Esophagus squamous epithelium (tissue), 5 donors: ENCODE measurements at regions not wholly inside any gene's neighbourhood (a gene's known extent, or its start where the extent isn't known, plus 50 kb on each side); places are given as distances from the start of the nearest gene placed in this dataset.

Experiments
- DNase-seq: peaks from one replicate; lab custom pipeline; 2025; lab: John Stamatoyannopoulos, UW
- H3K27ac ChIP-seq, 4 donors: fragments of 200-600 bp; sonication (generic); one replicate each; pipeline ENCODE4 v1.5.1; 2016 to 2019; ENCODE audit warnings: mild to moderate bottlenecking in 1 of 4
- H3K27me3 ChIP-seq, 4 donors: fragments of 200-600 bp; sonication (generic); 1 replicate in 3 of 4; 2 replicates in 1 of 4; pipeline versions ENCODE4 v1.5.1 to v1.6.0; 2017 to 2021; ENCODE audit warnings: antibody characterized with exemption in 1 of 4
- H3K36me3 ChIP-seq, 3 donors: fragments of 200-600 bp; sonication (generic); one replicate each; pipeline ENCODE4 v1.5.1; 2016 to 2019
- H3K4me1 ChIP-seq, 3 donors: fragments of 200-600 bp; sonication (generic); one replicate each; pipeline ENCODE4 v1.5.1; 2017 to 2019
- H3K4me3 ChIP-seq, 4 donors: fragments of 200-600 bp; sonication (generic); 1 replicate in 3 of 4; 2 replicates in 1 of 4; pipeline ENCODE4 v1.5.1; 2016 to 2019; ENCODE audit warnings: mild to moderate bottlenecking in 2 of 4, moderate library complexity in 1 of 4
- H3K9me3 ChIP-seq, 3 donors: fragments of 200-600 bp; sonication (generic); one replicate each; pipeline ENCODE4 v1.5.1; 2016 to 2019
- CTCF ChIP-seq, 6 experiments: fragments of 450-650 bp in 4 of 6; fragments of 200-600 bp in 2 of 6; sonication (generic) in 2 of 6; IDR thresholded peaks; one replicate each; pipeline ENCODE4 v1.5.1; 2016 to 2019; ENCODE audit warnings: antibody characterized with exemption in 6 of 6, mild to moderate bottlenecking in 4 of 6, moderate library complexity in 4 of 6
- POLR2A ChIP-seq, 4 donors: fragments of 450-650 bp; IDR thresholded peaks; one replicate each; pipeline ENCODE4 v1.6.1; 2017; ENCODE audit warnings: antibody characterized with exemption in 4 of 4, mild to moderate bottlenecking in 4 of 4, moderate library complexity in 3 of 4
- WGBS, 2 donors: methylation state at CpG; one replicate each; pipeline ENCODE4 v1.1.5; 2018; 5-methylcytosine and 5-hydroxymethylcytosine counted together
- intact Hi-C: fragments of 100-400 bp; cut with DNase I; formaldehyde crosslinking; loops from one replicate; pipeline ENCODE4 v1.15.0; 2022
- donor health status: DM: yes; HTN: yes; CAD: no.

- 84 to 89% methylated on average over 3 of the region's 3 CpGs for WGBS, 2 donors
- TF ChIP-seq CTCF (IDR thresholded peaks at IDR 0.05) (no peak), POLR2A (IDR thresholded peaks at IDR 0.05) (no peak)
- H3K36me3 ChIP-seq: no peaks in the 10 kb centered on the region
- intact Hi-C loops: no loop called here
- no peak overlapping the region for H3K27ac ChIP-seq
- H3K9me3 ChIP-seq: no peaks in the 10 kb centered on the region
- no peak overlapping the region for H3K4me3 ChIP-seq
- DNase-seq: no peak
- no peaks in the 10 kb centered on the region for H3K27me3 ChIP-seq
- peaks cover 4 to 12% (median 5%) of the 10 kb centered on the region in 3 donors for H3K4me1 ChIP-seq
Observed at GRCh38 chr3:69651765-69652164, 87.5 kb upstream of the MITF start.

- no peak for DNase-seq
- peak overlapping the region in 1 of 4 donors; percentile 8 for H3K4me3 ChIP-seq
- TF ChIP-seq POLR2A (IDR thresholded peaks at IDR 0.05): no peak
- no peak for TF ChIP-seq CTCF (IDR thresholded peaks at IDR 0.05)
- no peaks in the 10 kb centered on the region for H3K9me3 ChIP-seq
- peaks cover 4 to 12% (median 5%) of the 10 kb centered on the region in 3 donors for H3K4me1 ChIP-seq
- no peak overlapping the region for H3K27ac ChIP-seq
- no peaks in the 10 kb centered on the region for H3K27me3 ChIP-seq
- intact Hi-C loops: no loop called here
- H3K36me3 ChIP-seq: no peaks in the 10 kb centered on the region
- 7 to 8% methylated on average over 1 of the region's 1 CpG for WGBS, 2 donors
Observed at GRCh38 chr3:69650066-69650419, 89.2 kb upstream of the MITF start.

GRCh38 chr3:69649120-69650065 lies 89.9 kb upstream of the MITF start:
- Histone ChIP-seq H3K27ac (no peak overlapping the region), H3K4me1 (peaks cover 4 to 12% (median 5%) of the 10 kb centered on the region in 3 donors), H3K36me3 (no peaks in the 10 kb centered on the region), H3K9me3 (no peaks in the 10 kb centered on the region), H3K27me3 (no peaks in the 10 kb centered on the region), H3K4me3 (peak overlapping the region in 1 of 4 donors; percentile 8)
- intact Hi-C loops: no loop called here
- TF ChIP-seq CTCF (IDR thresholded peaks at IDR 0.05) (no peak), POLR2A (IDR thresholded peaks at IDR 0.05) (no peak)
- no peak for DNase-seq
- 39 to 45% methylated on average over 7 of the region's 7 CpGs for WGBS, 2 donors

- peaks cover 4 to 12% (median 5%) of the 10 kb centered on the region in 3 donors for H3K4me1 ChIP-seq
- TF ChIP-seq POLR2A (IDR thresholded peaks at IDR 0.05): no peak
- TF ChIP-seq CTCF (IDR thresholded peaks at IDR 0.05): no peak
- H3K36me3 ChIP-seq: no peaks in the 10 kb centered on the region
- no peak overlapping the region for H3K27ac ChIP-seq
- no peaks in the 10 kb centered on the region for H3K9me3 ChIP-seq
- H3K27me3 ChIP-seq: no peaks in the 10 kb centered on the region
- H3K4me3 ChIP-seq: no peak overlapping the region
- 36 to 74% methylated on average over 2 of the region's 2 CpGs for WGBS, 2 donors
- no peak for DNase-seq
- intact Hi-C loops: no loop called here
Observed at GRCh38 chr3:69648126-69648525, 91.1 kb upstream of the MITF start.

GRCh38 chr3:69647511-69648110 lies 91.7 kb upstream of the MITF start:
- Histone ChIP-seq H3K4me3 (no peak overlapping the region), H3K9me3 (no peaks in the 10 kb centered on the region), H3K27me3 (no peaks in the 10 kb centered on the region), H3K27ac (no peak overlapping the region), H3K4me1 (peaks cover 4 to 12% (median 5%) of the 10 kb centered on the region in 3 donors), H3K36me3 (no peaks in the 10 kb centered on the region)
- intact Hi-C loops: no loop called here
- DNase-seq: no peak
- WGBS, 2 donors: 63 to 71% methylated on average over 2 of the region's 3 CpGs
- TF ChIP-seq CTCF (IDR thresholded peaks at IDR 0.05) (no peak), POLR2A (IDR thresholded peaks at IDR 0.05) (no peak)
